Central memory CD8-positive, alpha-beta T cell (primary cell): ENCODE measurements at regions not wholly inside any gene's neighbourhood (a gene's known extent, or its start where the extent isn't known, plus 50 kb on each side); places are given as distances from the start of the nearest gene placed in this dataset.

Experiments
- ATAC-seq: fragments of 150-1000 bp; cut with Tn5 transposase; replicated peaks from 2 replicates; pipeline ENCODE4 v1.10.0; 2022; ENCODE audit warnings: mild to moderate bottlenecking, moderate FRiP score, moderate number of reproducible peaks; ENCODE audit not compliant: poor library complexity, severe bottlenecking; ENCODE audit errors: extremely low read depth
- DNase-seq, 2 donors: peaks; one replicate each; pipeline ENCODE4 v3.0.0; 2021; ENCODE audit warnings: low spot score in 2 of 2
- H3K27ac Mint-ChIP-seq: one replicate; pipeline ENCODE4 v1.8.0; 2022; ENCODE audit warnings: low read depth, mild to moderate bottlenecking, moderate library complexity, mixed read lengths
- H3K27me3 Mint-ChIP-seq: one replicate; pipeline ENCODE4 v1.8.0; 2022; ENCODE audit warnings: mixed read lengths
- H3K36me3 Mint-ChIP-seq: one replicate; pipeline ENCODE4 v1.8.0; 2022; ENCODE audit warnings: mild to moderate bottlenecking, moderate library complexity, mixed read lengths; ENCODE audit not compliant: insufficient read depth
- H3K4me1 Mint-ChIP-seq: one replicate; pipeline ENCODE4 v1.8.0; 2022; ENCODE audit warnings: mixed read lengths
- H3K4me3 Mint-ChIP-seq: one replicate; pipeline ENCODE4 v1.8.0; 2022; ENCODE audit warnings: mild to moderate bottlenecking, moderate library complexity, mixed read lengths
- H3K9me3 Mint-ChIP-seq: one replicate; pipeline ENCODE4 v1.8.0; 2022; ENCODE audit warnings: mixed read lengths

DNA sequence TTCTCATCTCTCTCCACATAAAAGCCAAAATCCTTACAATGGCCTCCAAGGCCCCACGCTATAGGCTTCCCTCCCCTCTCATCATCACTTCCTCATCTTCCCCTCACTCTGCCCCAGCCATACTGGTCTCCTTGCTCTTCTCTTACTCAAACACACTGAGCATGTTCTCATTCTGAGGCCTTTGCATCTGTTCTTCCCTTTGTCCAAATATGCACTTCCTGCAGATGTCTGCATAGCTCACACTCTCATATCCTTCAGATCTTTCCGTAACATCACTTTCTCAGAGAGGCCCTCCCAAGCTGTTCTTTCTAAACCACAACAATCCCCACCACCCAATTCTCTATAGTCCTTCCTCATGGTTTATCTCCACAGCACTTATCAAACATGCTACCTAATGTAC is 284.1 kb downstream of the HHIPL2 start:
- H3K9me3 Mint-ChIP-seq = no peaks in the 10 kb centered on the region
- no peaks in the 10 kb centered on the region for H3K27me3 Mint-ChIP-seq
- DNase-seq (no peak), ATAC-seq (no peak)
- no peak overlapping the region for H3K27ac Mint-ChIP-seq
- no peaks in the 10 kb centered on the region for H3K4me1 Mint-ChIP-seq
- no peaks in the 10 kb centered on the region for H3K36me3 Mint-ChIP-seq
- H3K4me3 Mint-ChIP-seq = no peak overlapping the region

DNA sequence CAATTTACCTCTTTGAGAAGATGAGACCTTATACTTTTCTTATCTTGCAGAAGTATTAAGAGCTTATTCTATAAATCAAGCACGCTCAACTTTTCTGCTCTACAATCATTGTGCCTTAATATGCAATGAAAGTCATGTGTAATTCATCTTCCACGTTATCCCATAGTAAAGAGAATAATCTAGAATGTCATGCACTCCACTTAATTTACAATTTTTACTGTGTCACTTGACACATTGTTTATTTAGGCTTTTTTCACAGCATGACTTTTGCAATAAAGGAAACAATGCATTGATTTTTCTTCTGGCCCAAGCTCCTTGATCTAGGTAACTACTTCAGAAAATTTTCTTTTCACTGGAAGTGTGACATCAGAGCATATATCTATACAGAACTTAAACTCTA is 290.9 kb downstream of the HHIPL2 start:
- Mint-ChIP-seq H3K36me3 (no peaks in the 10 kb centered on the region), H3K27ac (no peak overlapping the region), H3K9me3 (no peaks in the 10 kb centered on the region), H3K27me3 (no peaks in the 10 kb centered on the region), H3K4me3 (no peak overlapping the region), H3K4me1 (no peaks in the 10 kb centered on the region)
- DNase-seq (no peak), ATAC-seq (no peak)

DNA sequence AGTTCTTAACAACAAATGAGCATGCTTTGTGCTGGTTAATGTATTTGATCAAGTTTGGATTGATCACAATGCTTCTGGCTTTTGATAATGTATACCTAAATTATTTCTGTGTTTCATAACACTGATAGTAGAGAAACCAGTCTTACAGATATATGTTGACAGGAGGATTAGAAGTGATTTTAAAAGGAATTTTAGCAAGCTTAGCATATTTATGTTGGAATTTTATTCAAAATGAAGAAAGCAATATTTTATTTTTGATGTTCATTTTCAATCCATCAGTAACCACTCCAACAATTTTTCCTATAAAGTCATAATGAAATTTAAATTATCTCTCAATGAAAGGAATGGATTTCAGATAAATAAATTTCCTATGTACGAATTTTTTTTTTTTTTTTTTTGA is 291.8 kb downstream of the HHIPL2 start:
- Mint-ChIP-seq H3K4me1 (no peaks in the 10 kb centered on the region), H3K4me3 (no peak overlapping the region), H3K27me3 (no peaks in the 10 kb centered on the region), H3K9me3 (no peaks in the 10 kb centered on the region), H3K27ac (no peak overlapping the region), H3K36me3 (no peaks in the 10 kb centered on the region)
- ATAC-seq = no peak
- no peak for DNase-seq

DNA sequence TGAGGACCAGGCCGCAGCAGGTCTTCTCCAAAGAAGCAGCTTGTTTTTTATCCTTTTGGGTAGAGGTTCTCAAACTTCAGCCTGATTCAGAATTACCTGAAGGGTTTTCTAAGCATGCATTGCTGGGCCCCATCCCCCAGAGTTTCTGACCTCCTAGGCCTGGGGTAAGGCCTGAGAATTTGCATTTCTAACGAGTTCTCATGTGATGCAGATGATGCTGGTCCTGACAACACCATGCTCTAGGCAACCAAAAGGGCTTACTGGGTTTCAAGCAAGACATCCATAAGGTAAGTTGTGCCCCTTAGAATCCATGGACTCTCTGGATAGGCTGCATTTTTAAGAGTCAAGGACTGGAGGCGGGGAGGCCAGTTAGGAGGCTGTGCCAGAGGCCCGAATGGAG is 295.1 kb downstream of the HHIPL2 start:
- ATAC-seq (no peak), DNase-seq (no peak)
- Mint-ChIP-seq H3K27ac (peak overlapping the region; percentile 4), H3K4me1 (no peaks in the 10 kb centered on the region), H3K27me3 (no peaks in the 10 kb centered on the region), H3K4me3 (no peak overlapping the region), H3K36me3 (no peaks in the 10 kb centered on the region), H3K9me3 (no peaks in the 10 kb centered on the region)

DNA sequence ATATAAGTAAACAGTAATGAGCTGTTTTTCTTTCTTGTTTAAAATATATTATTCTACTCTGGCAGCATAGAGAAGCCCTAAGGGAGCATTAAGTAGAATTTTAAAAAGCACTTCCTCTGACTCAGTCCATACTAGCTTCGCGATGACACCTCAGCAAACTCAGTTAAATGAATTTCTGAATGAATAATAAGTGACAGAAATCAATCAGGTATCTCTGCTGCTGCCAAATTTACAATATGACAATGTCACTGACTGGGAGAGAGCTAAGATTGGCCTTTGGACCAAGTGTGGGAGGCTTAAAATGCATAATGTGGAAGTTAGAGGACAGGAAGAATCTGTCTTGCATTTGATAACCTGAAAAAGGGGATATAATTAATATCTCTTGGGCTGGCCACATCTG is 296.1 kb downstream of the HHIPL2 start:
- Mint-ChIP-seq H3K27ac (no peak overlapping the region), H3K4me1 (no peaks in the 10 kb centered on the region), H3K27me3 (no peaks in the 10 kb centered on the region), H3K4me3 (no peak overlapping the region), H3K36me3 (no peaks in the 10 kb centered on the region), H3K9me3 (no peaks in the 10 kb centered on the region)
- no peak for DNase-seq
- ATAC-seq = no peak

DNA sequence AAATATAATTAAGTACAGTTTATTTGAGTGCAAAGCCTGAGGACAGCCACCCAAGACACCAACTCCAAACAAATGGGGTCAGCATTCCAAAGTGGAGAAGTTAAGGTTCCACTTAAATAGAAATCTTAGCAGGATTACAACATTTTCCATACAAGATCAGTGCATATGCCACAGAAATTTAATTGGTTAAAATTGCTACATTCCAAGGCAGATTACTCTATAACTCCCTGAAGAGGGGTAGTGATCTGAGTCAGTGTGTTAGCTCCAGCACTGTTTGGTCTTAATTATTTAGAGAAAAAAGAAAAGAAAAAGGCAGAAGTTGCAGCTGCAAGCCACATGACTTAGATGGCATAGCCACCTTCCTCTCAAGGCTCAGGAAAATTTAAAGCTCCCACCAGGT is 297.5 kb downstream of the HHIPL2 start:
- no peaks in the 10 kb centered on the region for H3K36me3 Mint-ChIP-seq

DNA sequence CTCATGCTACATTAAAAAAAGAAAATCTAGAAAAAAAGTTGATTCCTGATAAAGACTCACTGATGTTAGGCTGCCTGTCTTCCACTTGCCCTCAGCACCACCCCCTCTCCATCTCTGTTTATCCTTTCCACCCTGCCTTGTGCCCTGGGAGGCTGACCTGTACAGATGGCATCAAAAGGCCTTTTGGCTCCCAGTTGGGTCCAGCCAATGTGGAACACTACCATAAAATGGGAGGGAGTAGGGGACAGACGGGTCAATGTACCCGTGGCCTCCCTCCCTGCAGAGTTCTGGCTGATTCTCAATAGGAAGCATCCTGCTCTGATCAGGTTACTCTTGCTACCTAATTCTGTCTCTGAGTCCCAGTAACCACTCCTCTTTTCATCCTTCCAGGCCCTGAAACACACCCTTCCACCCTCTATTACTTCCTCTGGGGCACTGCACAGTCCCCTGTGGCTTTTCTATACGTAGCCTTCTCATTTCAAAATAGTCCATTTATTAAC is 300.0 kb downstream of the HHIPL2 start:
- peaks cover 16% of the 10 kb centered on the region for H3K27me3 Mint-ChIP-seq
- DNase-seq (no peak), ATAC-seq (no peak)
- H3K9me3 Mint-ChIP-seq = no peaks in the 10 kb centered on the region
- no peaks in the 10 kb centered on the region for H3K36me3 Mint-ChIP-seq
- H3K27ac Mint-ChIP-seq = no peak overlapping the region
- H3K4me1 Mint-ChIP-seq = no peaks in the 10 kb centered on the region
- no peak overlapping the region for H3K4me3 Mint-ChIP-seq

More for the DNA sequence above, 297.5 kb downstream of the HHIPL2 start:
- Mint-ChIP-seq H3K4me1 (no peaks in the 10 kb centered on the region), H3K27me3 (no peaks in the 10 kb centered on the region), H3K27ac (no peak overlapping the region), H3K9me3 (no peaks in the 10 kb centered on the region), H3K4me3 (no peak overlapping the region)
- DNase-seq (no peak), ATAC-seq (no peak)

DNA sequence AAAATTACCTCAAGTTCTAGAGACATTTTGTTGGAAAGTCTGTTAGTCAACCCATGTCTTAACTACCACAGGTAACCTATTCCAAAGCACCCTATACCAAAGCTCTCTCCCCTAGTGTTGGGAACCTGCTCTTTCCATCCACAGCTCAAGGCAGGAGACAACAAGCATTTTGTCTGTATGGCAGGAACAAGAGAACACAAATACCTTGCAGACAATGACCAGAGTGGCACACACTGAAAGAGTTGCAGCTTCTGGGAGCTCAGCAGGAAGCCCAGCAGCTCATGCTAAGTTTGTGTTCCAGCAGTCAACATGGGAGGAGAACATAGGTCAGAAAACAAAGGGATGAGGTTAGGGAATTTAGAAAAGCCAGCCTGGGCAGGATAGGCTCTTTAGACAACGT is 300.8 kb downstream of the HHIPL2 start:
- ATAC-seq (no peak), DNase-seq (no peak)
- Mint-ChIP-seq H3K27ac (no peak overlapping the region), H3K36me3 (no peaks in the 10 kb centered on the region), H3K9me3 (no peaks in the 10 kb centered on the region), H3K4me3 (no peak overlapping the region), H3K27me3 (peaks cover 24% of the 10 kb centered on the region), H3K4me1 (no peaks in the 10 kb centered on the region)

DNA sequence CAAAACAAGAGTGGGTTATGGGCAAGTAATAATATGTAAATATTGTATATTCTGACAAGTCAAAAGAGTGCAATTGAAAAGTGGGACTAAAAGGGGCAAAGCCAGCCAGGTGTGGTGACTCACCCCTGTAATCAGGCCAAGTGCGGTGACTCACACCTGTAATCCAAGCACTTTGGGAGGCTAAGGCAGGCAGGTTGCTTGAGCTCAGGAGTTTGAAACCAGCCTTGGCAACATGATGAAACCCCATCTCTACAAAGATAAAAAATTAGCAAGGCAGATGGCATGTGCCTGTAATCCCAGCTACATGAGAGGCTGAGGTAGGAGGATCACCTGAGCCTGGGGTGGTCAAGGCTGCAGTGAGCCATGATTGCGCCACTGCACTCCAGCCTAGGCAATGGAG is 304.0 kb downstream of the HHIPL2 start:
- Mint-ChIP-seq H3K9me3 (no peaks in the 10 kb centered on the region), H3K4me3 (no peak overlapping the region), H3K36me3 (no peaks in the 10 kb centered on the region), H3K4me1 (no peaks in the 10 kb centered on the region), H3K27ac (no peak overlapping the region), H3K27me3 (peaks cover 30% of the 10 kb centered on the region)
- DNase-seq = no peak
- ATAC-seq = no peak

DNA sequence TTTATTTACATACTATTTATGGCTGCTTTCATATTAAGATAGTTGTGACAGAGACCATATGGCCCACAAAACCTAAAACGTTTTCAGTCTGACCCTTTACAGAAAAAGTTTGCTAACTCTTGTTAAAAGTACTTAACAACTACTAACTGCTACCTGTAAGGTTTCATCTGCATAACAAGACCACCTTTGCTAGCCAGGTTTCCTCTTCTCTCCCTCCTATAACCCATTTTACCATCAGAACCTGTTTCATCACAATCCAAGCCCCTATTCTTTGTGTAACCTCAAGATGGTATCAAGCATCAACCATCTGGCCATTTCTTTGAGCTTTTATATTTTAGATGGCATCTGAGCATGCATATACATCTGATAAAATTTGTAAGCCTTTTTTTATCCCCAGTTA is 305.4 kb downstream of the HHIPL2 start:
- no peak overlapping the region for H3K4me3 Mint-ChIP-seq
- H3K36me3 Mint-ChIP-seq = no peaks in the 10 kb centered on the region
- no peaks in the 10 kb centered on the region for H3K9me3 Mint-ChIP-seq
- no peak overlapping the region for H3K27ac Mint-ChIP-seq
- peaks cover 42% of the 10 kb centered on the region for H3K27me3 Mint-ChIP-seq
- DNase-seq (no peak), ATAC-seq (no peak)
- no peaks in the 10 kb centered on the region for H3K4me1 Mint-ChIP-seq

DNA sequence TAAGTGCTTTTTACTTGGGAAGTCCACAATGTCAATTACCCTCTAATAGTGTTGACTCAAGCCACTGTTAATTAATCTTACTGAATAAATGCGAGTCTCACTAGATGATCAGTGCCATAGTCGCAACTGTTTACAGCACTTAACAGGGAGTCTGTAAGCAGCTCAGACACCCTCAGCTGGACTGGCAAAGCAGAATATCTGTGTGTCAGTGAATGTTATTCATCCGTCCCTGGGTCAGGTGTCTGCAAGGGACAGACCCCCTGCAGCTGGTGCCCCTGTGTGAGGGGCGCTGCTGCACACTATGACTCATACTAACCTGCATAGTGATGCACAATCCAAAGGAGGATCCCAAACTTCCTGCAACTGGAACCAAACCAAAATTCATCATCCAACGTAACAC is 306.5 kb downstream of the HHIPL2 start:
- DNase-seq (no peak), ATAC-seq (no peak)
- H3K4me1 Mint-ChIP-seq = no peaks in the 10 kb centered on the region
- H3K9me3 Mint-ChIP-seq = no peaks in the 10 kb centered on the region
- H3K27ac Mint-ChIP-seq = no peak overlapping the region
- no peaks in the 10 kb centered on the region for H3K36me3 Mint-ChIP-seq
- H3K4me3 Mint-ChIP-seq = no peak overlapping the region
- H3K27me3 Mint-ChIP-seq = peaks cover 47% of the 10 kb centered on the region

DNA sequence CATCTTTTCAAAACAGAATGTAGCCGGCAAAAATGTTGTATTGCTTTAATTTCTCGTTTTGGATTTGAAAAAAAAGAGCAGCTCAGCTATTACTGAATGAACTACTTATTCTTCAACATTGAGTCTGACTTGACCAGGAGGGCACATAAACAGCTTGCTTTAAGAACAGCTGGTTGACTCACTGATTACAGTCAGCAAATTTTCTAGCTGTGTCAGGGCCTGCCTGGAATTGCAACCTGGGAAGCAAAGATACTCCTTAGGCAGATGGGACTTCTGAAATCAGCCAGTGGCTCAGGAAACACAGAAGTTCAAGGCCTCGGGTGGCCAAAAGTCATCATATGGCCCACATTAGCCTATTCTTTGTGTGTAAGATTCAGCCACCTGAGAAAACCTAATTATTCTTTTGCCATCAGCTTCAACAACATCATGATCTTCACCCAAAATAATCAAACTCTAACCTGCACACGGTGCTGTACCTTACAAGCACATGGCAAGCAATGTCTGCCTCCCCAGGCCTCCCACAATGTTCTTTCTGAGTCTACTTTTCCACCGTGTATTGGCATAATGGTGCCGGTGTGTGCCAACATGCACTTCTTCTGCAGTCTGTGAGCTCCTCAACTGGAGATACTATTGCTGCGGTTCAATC is 307.2 kb downstream of the HHIPL2 start:
- ATAC-seq (no peak), DNase-seq (no peak)
- H3K36me3 Mint-ChIP-seq = no peaks in the 10 kb centered on the region
- H3K27ac Mint-ChIP-seq = no peak overlapping the region
- no peak overlapping the region for H3K4me3 Mint-ChIP-seq
- peaks cover 54% of the 10 kb centered on the region for H3K27me3 Mint-ChIP-seq
- H3K9me3 Mint-ChIP-seq = no peaks in the 10 kb centered on the region
- H3K4me1 Mint-ChIP-seq = no peaks in the 10 kb centered on the region

DNA sequence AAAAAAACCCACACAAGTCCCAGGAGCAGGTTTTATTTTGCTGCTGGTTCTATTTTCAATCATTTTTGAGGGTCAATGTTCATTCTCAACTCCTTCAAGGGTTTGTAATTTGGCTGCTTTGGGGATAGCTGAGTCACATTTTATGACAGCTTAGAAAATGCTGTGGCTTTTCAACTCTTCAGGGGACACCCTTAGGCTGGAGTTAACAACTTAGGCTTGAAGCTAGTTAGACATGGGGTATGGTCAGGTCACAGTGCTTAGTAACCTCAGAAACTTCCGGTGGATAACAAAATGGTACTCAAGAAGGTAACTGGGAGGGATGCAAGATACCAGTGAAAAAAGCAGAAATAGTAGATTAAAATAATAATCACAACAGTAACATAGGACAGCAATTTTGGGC is 308.8 kb downstream of the HHIPL2 start:
- Mint-ChIP-seq H3K36me3 (no peaks in the 10 kb centered on the region), H3K4me3 (no peak overlapping the region), H3K4me1 (no peaks in the 10 kb centered on the region), H3K9me3 (no peaks in the 10 kb centered on the region), H3K27me3 (peaks cover 62% of the 10 kb centered on the region), H3K27ac (no peak overlapping the region)
- ATAC-seq = no peak
- no peak for DNase-seq

DNA sequence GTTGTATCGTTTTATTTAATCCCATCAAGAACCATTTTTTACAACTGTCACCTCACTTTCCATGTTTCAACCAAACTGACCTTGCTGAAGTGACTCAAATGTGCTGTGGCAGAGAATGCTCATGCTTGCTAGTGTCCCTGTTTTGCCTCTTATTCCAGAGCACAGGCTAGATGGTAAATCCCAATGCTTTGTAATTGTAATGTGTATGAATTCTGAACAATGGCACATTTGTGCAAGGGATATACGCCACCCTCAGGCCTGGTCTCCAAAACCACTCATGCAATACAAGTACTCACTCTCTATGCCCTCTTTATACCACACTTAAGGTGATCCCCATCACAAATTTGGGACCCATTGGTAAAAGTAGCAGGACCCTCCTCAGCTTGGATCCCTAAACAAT is 313.6 kb downstream of the HHIPL2 start:
- H3K4me1 Mint-ChIP-seq = no peaks in the 10 kb centered on the region
- H3K36me3 Mint-ChIP-seq = no peaks in the 10 kb centered on the region
- peaks cover 73% of the 10 kb centered on the region for H3K27me3 Mint-ChIP-seq
- DNase-seq (no peak), ATAC-seq (no peak)
- H3K27ac Mint-ChIP-seq = no peak overlapping the region
- H3K9me3 Mint-ChIP-seq = no peaks in the 10 kb centered on the region
- no peak overlapping the region for H3K4me3 Mint-ChIP-seq
